Esophagus squamous epithelium (tissue), 5 donors: ENCODE measurements at regions not wholly inside any gene's neighbourhood (a gene's known extent, or its start where the extent isn't known, plus 50 kb on each side); places are given as distances from the start of the nearest gene placed in this dataset.
"Not testable (repeated sequence)": the region's sequence is repeated elsewhere in the genome, so short reads cannot be mapped to it uniquely, and the experiment has no call there.

Experiments
- DNase-seq: peaks from one replicate; lab custom pipeline; 2025; lab: John Stamatoyannopoulos, UW
- H3K27ac ChIP-seq, 4 donors: fragments of 200-600 bp; sonication (generic); one replicate each; pipeline ENCODE4 v1.5.1; 2016 to 2019; ENCODE audit warnings: mild to moderate bottlenecking in 1 of 4
- H3K27me3 ChIP-seq, 4 donors: fragments of 200-600 bp; sonication (generic); 1 replicate in 3 of 4; 2 replicates in 1 of 4; pipeline versions ENCODE4 v1.5.1 to v1.6.0; 2017 to 2021; ENCODE audit warnings: antibody characterized with exemption in 1 of 4
- H3K36me3 ChIP-seq, 3 donors: fragments of 200-600 bp; sonication (generic); one replicate each; pipeline ENCODE4 v1.5.1; 2016 to 2019
- H3K4me1 ChIP-seq, 3 donors: fragments of 200-600 bp; sonication (generic); one replicate each; pipeline ENCODE4 v1.5.1; 2017 to 2019
- H3K4me3 ChIP-seq, 4 donors: fragments of 200-600 bp; sonication (generic); 1 replicate in 3 of 4; 2 replicates in 1 of 4; pipeline ENCODE4 v1.5.1; 2016 to 2019; ENCODE audit warnings: mild to moderate bottlenecking in 2 of 4, moderate library complexity in 1 of 4
- H3K9me3 ChIP-seq, 3 donors: fragments of 200-600 bp; sonication (generic); one replicate each; pipeline ENCODE4 v1.5.1; 2016 to 2019
- POLR2A ChIP-seq, 4 donors: fragments of 450-650 bp; IDR thresholded peaks; one replicate each; pipeline ENCODE4 v1.6.1; 2017; ENCODE audit warnings: antibody characterized with exemption in 4 of 4, mild to moderate bottlenecking in 4 of 4, moderate library complexity in 3 of 4
- WGBS, 2 donors: methylation state at CpG; one replicate each; pipeline ENCODE4 v1.1.5; 2018; 5-methylcytosine and 5-hydroxymethylcytosine counted together
- intact Hi-C: fragments of 100-400 bp; cut with DNase I; formaldehyde crosslinking; loops from one replicate; pipeline ENCODE4 v1.15.0; 2022
- TF ChIP-seq, protein P1 (sequence below), 6 experiments: fragments of 450-650 bp in 4 of 6; fragments of 200-600 bp in 2 of 6; sonication (generic) in 2 of 6; IDR thresholded peaks; one replicate each; pipeline ENCODE4 v1.5.1; 2016 to 2019; ENCODE audit warnings: antibody characterized with exemption in 6 of 6, mild to moderate bottlenecking in 4 of 6, moderate library complexity in 4 of 6
- donor health status: DM: yes; HTN: yes; CAD: no.

DNA sequence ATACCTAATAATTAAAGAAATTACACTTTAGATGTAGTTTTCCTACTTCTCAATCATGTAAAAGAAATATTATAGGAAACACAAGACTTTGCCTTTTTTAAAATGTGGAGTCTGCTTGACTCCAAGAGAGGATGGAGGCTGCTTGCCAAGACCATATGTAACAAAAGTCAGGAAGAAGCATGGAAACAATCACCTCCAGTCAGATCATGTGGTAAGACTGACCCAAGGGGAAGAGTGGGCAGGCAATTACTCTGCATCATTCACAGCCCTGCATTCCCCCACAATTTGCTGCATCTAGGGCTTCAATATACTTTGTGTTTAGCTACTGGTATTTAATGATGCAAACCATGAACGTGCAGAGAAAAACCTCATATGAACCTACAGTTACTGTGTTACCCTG, 78.0 kb upstream of the RXFP1 start:
- Histone ChIP-seq H3K36me3 (no peaks in the 10 kb centered on the region), H3K27ac (no peak overlapping the region), H3K27me3 (no peaks in the 10 kb centered on the region), H3K4me3 (no peak overlapping the region), H3K9me3 (no peaks in the 10 kb centered on the region), H3K4me1 (no peaks in the 10 kb centered on the region)
- TF ChIP-seq POLR2A (IDR thresholded peaks at IDR 0.05), result no peak
- TF ChIP-seq, protein P1, sequence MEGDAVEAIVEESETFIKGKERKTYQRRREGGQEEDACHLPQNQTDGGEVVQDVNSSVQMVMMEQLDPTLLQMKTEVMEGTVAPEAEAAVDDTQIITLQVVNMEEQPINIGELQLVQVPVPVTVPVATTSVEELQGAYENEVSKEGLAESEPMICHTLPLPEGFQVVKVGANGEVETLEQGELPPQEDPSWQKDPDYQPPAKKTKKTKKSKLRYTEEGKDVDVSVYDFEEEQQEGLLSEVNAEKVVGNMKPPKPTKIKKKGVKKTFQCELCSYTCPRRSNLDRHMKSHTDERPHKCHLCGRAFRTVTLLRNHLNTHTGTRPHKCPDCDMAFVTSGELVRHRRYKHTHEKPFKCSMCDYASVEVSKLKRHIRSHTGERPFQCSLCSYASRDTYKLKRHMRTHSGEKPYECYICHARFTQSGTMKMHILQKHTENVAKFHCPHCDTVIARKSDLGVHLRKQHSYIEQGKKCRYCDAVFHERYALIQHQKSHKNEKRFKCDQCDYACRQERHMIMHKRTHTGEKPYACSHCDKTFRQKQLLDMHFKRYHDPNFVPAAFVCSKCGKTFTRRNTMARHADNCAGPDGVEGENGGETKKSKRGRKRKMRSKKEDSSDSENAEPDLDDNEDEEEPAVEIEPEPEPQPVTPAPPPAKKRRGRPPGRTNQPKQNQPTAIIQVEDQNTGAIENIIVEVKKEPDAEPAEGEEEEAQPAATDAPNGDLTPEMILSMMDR (IDR thresholded peaks at IDR 0.05), result no peak
- 42 to 64% methylated on average over 1 of the region's 1 CpG for WGBS, 2 donors
- DNase-seq, result no peak
- intact Hi-C loops, result no loop called here

DNA sequence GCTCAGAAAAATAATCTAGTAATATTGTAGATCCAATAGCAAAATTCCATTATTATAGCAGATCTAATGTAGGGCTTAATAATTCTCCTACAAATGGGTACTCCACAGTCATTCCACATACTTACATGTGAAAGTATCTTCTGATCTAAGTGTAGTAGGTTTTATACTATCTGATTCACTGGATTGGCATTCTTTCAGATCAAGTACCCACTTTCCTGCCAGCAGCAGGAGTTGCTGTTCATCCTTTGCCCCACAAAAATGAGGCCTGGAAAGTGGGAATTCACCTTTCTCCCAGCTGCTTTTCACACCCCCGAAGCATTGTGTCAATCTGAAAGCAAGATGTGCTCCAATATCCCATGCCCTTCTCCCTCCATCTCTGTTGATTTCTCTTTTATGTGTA, 77.1 kb upstream of the RXFP1 start:
- Histone ChIP-seq H3K27ac (no peak overlapping the region), H3K4me3 (no peak overlapping the region), H3K4me1 (no peaks in the 10 kb centered on the region), H3K36me3 (no peaks in the 10 kb centered on the region), H3K9me3 (no peaks in the 10 kb centered on the region), H3K27me3 (no peaks in the 10 kb centered on the region)
- WGBS, 2 donors, result 42 to 50% methylated on average over 1 of the region's 1 CpG
- TF ChIP-seq, protein P1 (IDR thresholded peaks at IDR 0.05), result no peak
- TF ChIP-seq POLR2A (IDR thresholded peaks at IDR 0.05), result no peak
- intact Hi-C loops, result no loop called here
- no peak for DNase-seq

DNA sequence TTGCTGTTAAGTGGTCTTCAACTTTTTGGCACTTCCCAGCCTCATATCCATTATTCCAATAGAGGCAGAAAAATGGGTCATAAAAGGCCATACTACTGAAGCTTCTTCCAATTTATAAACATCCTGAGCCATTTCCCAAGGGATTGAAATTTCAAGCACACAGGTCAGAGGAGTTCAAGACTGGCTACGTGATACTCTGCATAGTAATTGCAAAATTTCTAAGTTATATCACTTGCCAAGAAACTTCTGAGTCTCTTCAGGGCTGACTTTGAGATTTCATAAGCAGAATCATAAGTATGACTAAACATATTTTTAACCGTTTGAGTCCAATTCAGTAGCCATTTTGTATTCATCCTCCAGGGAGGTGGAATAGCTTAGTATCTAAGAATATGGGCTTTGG, 75.6 kb upstream of the RXFP1 start:
- H3K27me3 ChIP-seq, result no peaks in the 10 kb centered on the region
- no peak for TF ChIP-seq POLR2A (IDR thresholded peaks at IDR 0.05)
- TF ChIP-seq, protein P1 (IDR thresholded peaks at IDR 0.05), result no peak
- DNase-seq, result no peak
- H3K36me3 ChIP-seq, result no peaks in the 10 kb centered on the region
- no peaks in the 10 kb centered on the region for H3K9me3 ChIP-seq
- intact Hi-C loops, result no loop called here
- no peak overlapping the region for H3K4me3 ChIP-seq
- no peak overlapping the region for H3K27ac ChIP-seq
- WGBS, 2 donors, result 56 to 74% methylated on average over 2 of the region's 2 CpGs
- no peaks in the 10 kb centered on the region for H3K4me1 ChIP-seq

DNA sequence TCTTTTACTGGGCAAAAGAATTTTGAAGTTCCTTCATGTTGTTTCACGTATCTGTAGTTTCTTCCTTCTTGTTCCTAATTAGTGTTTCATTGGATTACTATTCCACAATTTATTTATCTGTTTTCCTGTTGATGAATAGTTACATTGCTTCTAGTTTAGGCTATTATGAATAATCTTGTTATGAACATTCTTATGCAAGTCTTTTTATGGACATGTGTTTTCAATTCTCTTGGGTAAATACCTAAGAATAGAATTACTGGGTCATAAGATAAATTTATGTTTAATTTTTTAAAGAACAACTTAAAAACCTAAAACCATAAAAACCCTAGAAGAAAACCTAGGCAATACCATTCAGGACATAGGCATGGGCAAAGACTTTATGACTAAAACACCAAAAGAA, 70.9 kb upstream of the RXFP1 start:
- intact Hi-C loops, result no loop called here
- no peak overlapping the region for H3K27ac ChIP-seq
- H3K9me3 ChIP-seq, result no peaks in the 10 kb centered on the region
- no peaks in the 10 kb centered on the region for H3K36me3 ChIP-seq
- H3K27me3 ChIP-seq, result no peaks in the 10 kb centered on the region
- TF ChIP-seq, protein P1 (IDR thresholded peaks at IDR 0.05), result no peak
- no peak for TF ChIP-seq POLR2A (IDR thresholded peaks at IDR 0.05)
- no peak for DNase-seq
- H3K4me3 ChIP-seq, result no peak overlapping the region
- no peaks in the 10 kb centered on the region for H3K4me1 ChIP-seq
- 63 to 64% methylated on average over 1 of the region's 1 CpG for WGBS, 2 donors

DNA sequence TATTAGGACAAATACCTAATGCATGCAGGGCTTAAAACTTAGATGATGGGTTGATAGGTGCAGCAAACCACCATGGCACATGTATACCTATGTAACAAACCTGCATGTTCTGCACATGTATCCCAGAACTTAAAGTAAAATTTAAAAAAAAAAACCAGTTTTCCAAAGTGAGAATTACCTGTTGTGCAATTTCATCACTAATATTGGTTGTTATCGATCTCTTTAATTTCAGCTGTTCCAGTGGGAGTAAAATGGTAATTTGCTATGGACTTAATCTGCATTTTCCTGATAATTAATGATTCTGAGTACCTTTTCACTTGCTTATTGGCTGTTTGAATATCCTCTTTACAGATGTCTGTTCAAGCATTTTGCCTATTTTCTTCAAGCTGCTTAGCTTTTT, 69.6 kb upstream of the RXFP1 start:
- 91 to 96% methylated on average over 1 of the region's 1 CpG for WGBS, 2 donors
- H3K27me3 ChIP-seq, H3K27ac ChIP-seq, DNase-seq, intact Hi-C loops, H3K9me3 ChIP-seq, H3K4me3 ChIP-seq, H3K36me3 ChIP-seq, H3K4me1 ChIP-seq: not testable (repeated sequence)

DNA sequence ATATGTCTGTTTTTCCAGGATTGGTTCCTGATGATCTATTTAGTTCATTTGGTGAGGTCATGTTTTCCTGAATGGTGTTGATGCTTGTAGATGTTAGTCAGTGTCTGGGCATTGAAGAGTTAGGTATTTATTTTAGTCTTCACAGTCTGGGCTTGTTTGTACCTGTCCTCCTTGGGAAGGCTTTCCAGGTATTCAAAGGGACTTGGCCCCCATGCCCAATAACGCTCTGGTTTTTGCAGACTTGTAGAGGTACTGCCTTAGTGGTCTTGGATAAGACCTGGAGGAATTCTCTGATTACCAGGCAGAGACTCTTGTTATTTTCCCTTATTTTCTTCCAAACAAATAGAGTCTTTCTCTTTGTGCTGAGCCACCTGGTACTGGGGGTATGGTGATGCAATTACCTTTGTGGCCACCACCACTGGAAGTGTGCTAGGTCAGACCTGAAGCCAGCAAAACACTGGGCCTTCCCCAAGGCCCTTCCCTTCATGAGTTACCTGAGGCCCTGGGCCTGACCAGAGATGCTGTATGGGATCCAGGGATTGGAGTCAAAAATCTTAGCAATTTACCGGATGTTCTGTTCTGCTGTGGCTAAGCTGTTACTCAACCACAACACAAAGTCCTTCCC, 63.3 kb upstream of the RXFP1 start:
- Histone ChIP-seq H3K27me3 (no peaks in the 10 kb centered on the region), H3K27ac (no peak overlapping the region), H3K4me3 (no peak overlapping the region), H3K9me3 (no peaks in the 10 kb centered on the region), H3K36me3 (no peaks in the 10 kb centered on the region), H3K4me1 (no peaks in the 10 kb centered on the region)
- DNase-seq, result no peak
- TF ChIP-seq, protein P1 (IDR thresholded peaks at IDR 0.05), result no peak
- TF ChIP-seq POLR2A (IDR thresholded peaks at IDR 0.05), result no peak
- WGBS, 2 donors, result 71 to 77% methylated on average over 1 to 2 of the region's 2 CpGs
- intact Hi-C loops, result no loop called here
